ENCODE measurements at regions not wholly inside any gene's neighbourhood (a gene's known extent, or its start where the extent isn't known, plus 50 kb on each side); places are given as distances from the start of the nearest gene placed in this dataset.

- TF ChIP-seq ZNF512 (CRISPR knock-in tag; IDR thresholded peaks at IDR 0.05; ENCODE audit: borderline replicate concordance), result no peak
- TF ChIP-seq, protein P1, sequence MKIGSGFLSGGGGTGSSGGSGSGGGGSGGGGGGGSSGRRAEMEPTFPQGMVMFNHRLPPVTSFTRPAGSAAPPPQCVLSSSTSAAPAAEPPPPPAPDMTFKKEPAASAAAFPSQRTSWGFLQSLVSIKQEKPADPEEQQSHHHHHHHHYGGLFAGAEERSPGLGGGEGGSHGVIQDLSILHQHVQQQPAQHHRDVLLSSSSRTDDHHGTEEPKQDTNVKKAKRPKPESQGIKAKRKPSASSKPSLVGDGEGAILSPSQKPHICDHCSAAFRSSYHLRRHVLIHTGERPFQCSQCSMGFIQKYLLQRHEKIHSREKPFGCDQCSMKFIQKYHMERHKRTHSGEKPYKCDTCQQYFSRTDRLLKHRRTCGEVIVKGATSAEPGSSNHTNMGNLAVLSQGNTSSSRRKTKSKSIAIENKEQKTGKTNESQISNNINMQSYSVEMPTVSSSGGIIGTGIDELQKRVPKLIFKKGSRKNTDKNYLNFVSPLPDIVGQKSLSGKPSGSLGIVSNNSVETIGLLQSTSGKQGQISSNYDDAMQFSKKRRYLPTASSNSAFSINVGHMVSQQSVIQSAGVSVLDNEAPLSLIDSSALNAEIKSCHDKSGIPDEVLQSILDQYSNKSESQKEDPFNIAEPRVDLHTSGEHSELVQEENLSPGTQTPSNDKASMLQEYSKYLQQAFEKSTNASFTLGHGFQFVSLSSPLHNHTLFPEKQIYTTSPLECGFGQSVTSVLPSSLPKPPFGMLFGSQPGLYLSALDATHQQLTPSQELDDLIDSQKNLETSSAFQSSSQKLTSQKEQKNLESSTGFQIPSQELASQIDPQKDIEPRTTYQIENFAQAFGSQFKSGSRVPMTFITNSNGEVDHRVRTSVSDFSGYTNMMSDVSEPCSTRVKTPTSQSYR (CRISPR knock-in tag; IDR thresholded peaks at IDR 0.05), result no peak
- TF ChIP-seq ATF1 (CRISPR knock-in tag; IDR thresholded peaks at IDR 0.05), result no peak
- no peak for TF ChIP-seq CBFB (CRISPR knock-in tag; IDR thresholded peaks at IDR 0.05; ENCODE audit: low read depth)
Measured at GRCh38 chr6:95679981-95680380, 102.6 kb downstream of the MANEA start.
